Neural cell (in vitro differentiated cells): ENCODE measurements at regions not wholly inside any gene's neighbourhood (a gene's known extent, or its start where the extent isn't known, plus 50 kb on each side); places are given as distances from the start of the nearest gene placed in this dataset.

ENCODE experiments used
- H2AFZ ChIP-seq: fragments of 200-600, 300-800 bp; sonication (generic), shearing (Covaris generic); 2 replicates; pipeline ENCODE4 v1.6.0; 2014; ENCODE audit warnings: low read depth, mild to moderate bottlenecking, antibody characterized with exemption, low read length, moderate library complexity
- H3F3A ChIP-seq: fragments of 200-600 bp; shearing (Covaris generic); 2 replicates; pipeline ENCODE4 v1.6.1; 2016; ENCODE audit warnings: mild to moderate bottlenecking, moderate library complexity, mixed read lengths, antibody characterized with exemption, low read length; ENCODE audit not compliant: insufficient read depth, poor library complexity, severe bottlenecking
- H3K27ac ChIP-seq: fragments of 200-600, 300-800 bp; sonication (generic), shearing (Covaris generic); 2 replicates; pipeline ENCODE4 v1.5.1; 2014; ENCODE audit warnings: mild to moderate bottlenecking, low read length, moderate library complexity
- H3K27me3 ChIP-seq: fragments of 300-800, 200-600 bp; sonication (generic), shearing (Covaris generic); 2 replicates; pipeline ENCODE4 v1.6.0; 2014; ENCODE audit warnings: mild to moderate bottlenecking, low read depth, low read length, moderate library complexity; ENCODE audit not compliant: insufficient read depth
- H3K36me3 ChIP-seq: fragments of 300-800, 200-600 bp; sonication (generic), shearing (Covaris generic); 2 replicates; pipeline ENCODE4 v1.5.1; 2014; ENCODE audit warnings: mild to moderate bottlenecking, antibody characterized with exemption, low read length, moderate library complexity; ENCODE audit not compliant: insufficient read depth
- H3K4me2 ChIP-seq: fragments of 300-800, 200-600 bp; sonication (generic), shearing (Covaris generic); 2 replicates; pipeline ENCODE4 v1.6.0; 2014; ENCODE audit warnings: mild to moderate bottlenecking, low read length
- H3K4me3 ChIP-seq: fragments of 300-800, 200-600 bp; sonication (generic), shearing (Covaris generic); 2 replicates; pipeline ENCODE4 v1.5.1; 2014; ENCODE audit warnings: mild to moderate bottlenecking, low read length, moderate library complexity
- H3K79me2 ChIP-seq: fragments of 200-600 bp; shearing (Covaris generic); replicated peaks from 2 replicates; pipeline ENCODE4 v1.6.0; 2014; ENCODE audit warnings: mild to moderate bottlenecking, low read length, moderate library complexity; ENCODE audit not compliant: insufficient read depth
- H3K9ac ChIP-seq: fragments of 300-800, 200-600 bp; sonication (generic), shearing (Covaris generic); 2 replicates; pipeline ENCODE4 v1.6.1; 2016; ENCODE audit warnings: mild to moderate bottlenecking, low read length, mixed read lengths
- H3K9me2 ChIP-seq: fragments of 200-600 bp; shearing (Covaris generic); 2 replicates; pipeline ENCODE4 v1.6.1; 2016; ENCODE audit warnings: mild to moderate bottlenecking, low read length, mixed read lengths; ENCODE audit not compliant: insufficient read depth
- H3K9me3 ChIP-seq: fragments of 200-600, 300-800 bp; sonication (generic), shearing (Covaris generic); 2 replicates; pipeline ENCODE4 v1.6.1; 2016; ENCODE audit warnings: mild to moderate bottlenecking, mixed run types, low read length, moderate library complexity, mixed read lengths
- H4K20me1 ChIP-seq: fragments of 200-600 bp; shearing (Covaris generic); 2 replicates; pipeline ENCODE4 v1.6.1; 2016; ENCODE audit warnings: mild to moderate bottlenecking, mixed run types; ENCODE audit not compliant: insufficient read depth
- EP300 ChIP-seq: fragments of 450-650 bp; conservative IDR thresholded peaks from 2 replicates; pipeline ENCODE4 v1.6.1; 2014; ENCODE audit warnings: antibody characterized with exemption, mild to moderate bottlenecking, moderate library complexity; ENCODE audit not compliant: poor library complexity, severe bottlenecking
- EZH2 ChIP-seq: fragments of 200-600, 300-800 bp; shearing (Covaris generic), sonication (generic); IDR thresholded peaks from 2 replicates; pipeline ENCODE4 v1.6.1; 2014; ENCODE audit warnings: antibody characterized with exemption, low read length, borderline replicate concordance, mild to moderate bottlenecking; ENCODE audit not compliant: insufficient read depth, poor library complexity, severe bottlenecking
- MXI1 ChIP-seq: fragments of 450-650 bp; conservative IDR thresholded peaks from 2 replicates; pipeline ENCODE4 v1.6.1; 2014; ENCODE audit warnings: antibody characterized with exemption, mild to moderate bottlenecking; ENCODE audit not compliant: poor library complexity, severe bottlenecking
- POLR2AphosphoS5 ChIP-seq: IDR thresholded peaks from 2 replicates; pipeline ENCODE4 v1.6.1; 2012
- RAD21 ChIP-seq: fragments of 450-650 bp; conservative IDR thresholded peaks from 2 replicates; pipeline ENCODE4 v1.6.1; 2014; ENCODE audit warnings: antibody characterized with exemption, mild to moderate bottlenecking, moderate library complexity
- SMC3 ChIP-seq: fragments of 450-650 bp; conservative IDR thresholded peaks from 2 replicates; pipeline ENCODE4 v1.6.1; 2014; ENCODE audit warnings: antibody characterized with exemption, mild to moderate bottlenecking, moderate library complexity; ENCODE audit not compliant: poor library complexity
- TAF1 ChIP-seq: IDR thresholded peaks from 2 replicates; pipeline ENCODE4 v1.6.1; 2012; ENCODE audit warnings: low read depth
- TF ChIP-seq, protein P1 (sequence below): fragments of 450-650 bp; IDR thresholded peaks from 2 replicates; pipeline ENCODE4 v1.5.1; 2014; ENCODE audit warnings: antibody characterized with exemption, mild to moderate bottlenecking, moderate library complexity; ENCODE audit not compliant: poor library complexity, severe bottlenecking
- TF ChIP-seq, protein P2 (sequence below): IDR thresholded peaks from 2 replicates; pipeline ENCODE4 v1.6.1; 2012; ENCODE audit warnings: borderline replicate concordance

DNA sequence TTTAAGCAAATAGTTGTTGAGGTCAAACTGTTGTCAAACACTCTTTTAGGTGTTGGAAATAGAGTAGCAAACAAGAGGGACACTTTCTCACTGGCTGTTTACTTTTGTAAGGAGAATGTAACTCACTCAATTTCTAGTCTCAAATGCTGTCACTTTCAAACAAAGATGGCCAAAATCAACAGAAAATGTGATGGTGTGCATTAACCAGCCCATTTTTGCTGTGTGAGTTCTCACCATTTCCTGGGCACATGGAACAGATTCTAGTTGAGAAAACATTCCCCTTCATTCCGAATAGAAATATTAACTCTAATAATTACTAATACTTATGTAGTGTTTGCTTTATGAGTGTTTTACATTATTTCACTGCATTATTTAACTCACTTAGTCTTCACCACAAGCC, 128.2 kb upstream of the XYLT1 start:
- no peaks in the 10 kb centered on the region for H3K27me3 ChIP-seq
- no peaks in the 10 kb centered on the region for H3K79me2 ChIP-seq
- H3K9me3 ChIP-seq = no peaks in the 10 kb centered on the region
- no peak overlapping the region for H2AFZ ChIP-seq
- no peaks in the 10 kb centered on the region for H3K9me2 ChIP-seq
- H3K27ac ChIP-seq = no peak overlapping the region
- TF ChIP-seq TAF1 (no peak), EP300 (no peak), SMC3 (no peak), MXI1 (no peak), POLR2AphosphoS5 (no peak), EZH2 (no peak), RAD21 (no peak)
- TF ChIP-seq, protein P1, sequence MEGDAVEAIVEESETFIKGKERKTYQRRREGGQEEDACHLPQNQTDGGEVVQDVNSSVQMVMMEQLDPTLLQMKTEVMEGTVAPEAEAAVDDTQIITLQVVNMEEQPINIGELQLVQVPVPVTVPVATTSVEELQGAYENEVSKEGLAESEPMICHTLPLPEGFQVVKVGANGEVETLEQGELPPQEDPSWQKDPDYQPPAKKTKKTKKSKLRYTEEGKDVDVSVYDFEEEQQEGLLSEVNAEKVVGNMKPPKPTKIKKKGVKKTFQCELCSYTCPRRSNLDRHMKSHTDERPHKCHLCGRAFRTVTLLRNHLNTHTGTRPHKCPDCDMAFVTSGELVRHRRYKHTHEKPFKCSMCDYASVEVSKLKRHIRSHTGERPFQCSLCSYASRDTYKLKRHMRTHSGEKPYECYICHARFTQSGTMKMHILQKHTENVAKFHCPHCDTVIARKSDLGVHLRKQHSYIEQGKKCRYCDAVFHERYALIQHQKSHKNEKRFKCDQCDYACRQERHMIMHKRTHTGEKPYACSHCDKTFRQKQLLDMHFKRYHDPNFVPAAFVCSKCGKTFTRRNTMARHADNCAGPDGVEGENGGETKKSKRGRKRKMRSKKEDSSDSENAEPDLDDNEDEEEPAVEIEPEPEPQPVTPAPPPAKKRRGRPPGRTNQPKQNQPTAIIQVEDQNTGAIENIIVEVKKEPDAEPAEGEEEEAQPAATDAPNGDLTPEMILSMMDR = no peak
- TF ChIP-seq, protein P2, sequence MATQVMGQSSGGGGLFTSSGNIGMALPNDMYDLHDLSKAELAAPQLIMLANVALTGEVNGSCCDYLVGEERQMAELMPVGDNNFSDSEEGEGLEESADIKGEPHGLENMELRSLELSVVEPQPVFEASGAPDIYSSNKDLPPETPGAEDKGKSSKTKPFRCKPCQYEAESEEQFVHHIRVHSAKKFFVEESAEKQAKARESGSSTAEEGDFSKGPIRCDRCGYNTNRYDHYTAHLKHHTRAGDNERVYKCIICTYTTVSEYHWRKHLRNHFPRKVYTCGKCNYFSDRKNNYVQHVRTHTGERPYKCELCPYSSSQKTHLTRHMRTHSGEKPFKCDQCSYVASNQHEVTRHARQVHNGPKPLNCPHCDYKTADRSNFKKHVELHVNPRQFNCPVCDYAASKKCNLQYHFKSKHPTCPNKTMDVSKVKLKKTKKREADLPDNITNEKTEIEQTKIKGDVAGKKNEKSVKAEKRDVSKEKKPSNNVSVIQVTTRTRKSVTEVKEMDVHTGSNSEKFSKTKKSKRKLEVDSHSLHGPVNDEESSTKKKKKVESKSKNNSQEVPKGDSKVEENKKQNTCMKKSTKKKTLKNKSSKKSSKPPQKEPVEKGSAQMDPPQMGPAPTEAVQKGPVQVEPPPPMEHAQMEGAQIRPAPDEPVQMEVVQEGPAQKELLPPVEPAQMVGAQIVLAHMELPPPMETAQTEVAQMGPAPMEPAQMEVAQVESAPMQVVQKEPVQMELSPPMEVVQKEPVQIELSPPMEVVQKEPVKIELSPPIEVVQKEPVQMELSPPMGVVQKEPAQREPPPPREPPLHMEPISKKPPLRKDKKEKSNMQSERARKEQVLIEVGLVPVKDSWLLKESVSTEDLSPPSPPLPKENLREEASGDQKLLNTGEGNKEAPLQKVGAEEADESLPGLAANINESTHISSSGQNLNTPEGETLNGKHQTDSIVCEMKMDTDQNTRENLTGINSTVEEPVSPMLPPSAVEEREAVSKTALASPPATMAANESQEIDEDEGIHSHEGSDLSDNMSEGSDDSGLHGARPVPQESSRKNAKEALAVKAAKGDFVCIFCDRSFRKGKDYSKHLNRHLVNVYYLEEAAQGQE = no peak
- H3K4me2 ChIP-seq = no peak overlapping the region
- no peak overlapping the region for H3K4me3 ChIP-seq
- no peaks in the 10 kb centered on the region for H3K36me3 ChIP-seq
- H4K20me1 ChIP-seq = no peaks in the 10 kb centered on the region
- no peaks in the 10 kb centered on the region for H3F3A ChIP-seq
- H3K9ac ChIP-seq = no peak overlapping the region

DNA sequence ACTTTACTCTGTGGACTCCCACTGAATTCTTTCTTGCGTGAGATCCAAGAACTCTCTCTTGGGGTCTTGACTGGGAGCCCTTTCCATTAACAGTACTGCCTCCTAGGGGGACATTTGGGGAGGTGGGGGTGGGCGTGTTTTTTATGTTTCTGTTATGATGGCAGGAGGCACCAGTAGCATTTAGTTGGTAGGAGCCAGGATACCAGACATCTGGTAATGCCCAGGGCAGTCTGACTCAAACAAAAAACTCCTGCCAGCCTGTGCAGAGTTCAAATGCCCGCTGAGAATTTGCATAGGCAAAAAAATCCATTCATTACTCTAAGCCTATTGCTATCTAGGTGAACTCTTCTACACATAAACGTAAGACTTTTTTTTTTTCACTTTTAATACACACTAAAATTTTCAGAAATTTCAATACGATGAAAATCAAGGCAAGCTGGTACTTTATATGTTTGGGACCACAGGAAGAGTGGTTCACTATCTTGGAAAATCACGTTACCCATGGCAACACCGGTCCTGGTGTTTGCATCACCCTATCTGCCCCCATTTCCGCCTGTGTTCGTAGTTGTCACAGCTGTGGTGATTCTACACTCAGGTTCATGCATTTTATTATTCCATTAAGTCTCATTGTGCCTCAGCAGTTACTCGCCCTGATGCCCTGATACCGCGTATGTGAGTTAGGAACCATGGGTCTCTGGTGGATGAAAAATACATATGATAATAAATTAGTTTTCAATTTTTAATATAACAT, 121.1 kb upstream of the XYLT1 start:
- Histone ChIP-seq H3K27me3 (no peaks in the 10 kb centered on the region), H3K9ac (no peak overlapping the region), H3K27ac (no peak overlapping the region), H3F3A (no peaks in the 10 kb centered on the region), H3K4me3 (no peak overlapping the region), H3K36me3 (no peaks in the 10 kb centered on the region), H3K9me3 (no peaks in the 10 kb centered on the region), H3K9me2 (no peaks in the 10 kb centered on the region), H3K79me2 (no peaks in the 10 kb centered on the region), H2AFZ (no peak overlapping the region), H3K4me2 (no peak overlapping the region), H4K20me1 (no peaks in the 10 kb centered on the region)
- TF ChIP-seq POLR2AphosphoS5 (no peak), EP300 (no peak), RAD21 (no peak), TAF1 (no peak), EZH2 (no peak), MXI1 (no peak), SMC3 (no peak)
- TF ChIP-seq, protein P2 = no peak
- TF ChIP-seq, protein P1 = no peak
